ENCODE measurements at regions not wholly inside any gene's neighbourhood (a gene's known extent, or its start where the extent isn't known, plus 50 kb on each side); places are given as distances from the start of the nearest gene placed in this dataset.

DNA sequence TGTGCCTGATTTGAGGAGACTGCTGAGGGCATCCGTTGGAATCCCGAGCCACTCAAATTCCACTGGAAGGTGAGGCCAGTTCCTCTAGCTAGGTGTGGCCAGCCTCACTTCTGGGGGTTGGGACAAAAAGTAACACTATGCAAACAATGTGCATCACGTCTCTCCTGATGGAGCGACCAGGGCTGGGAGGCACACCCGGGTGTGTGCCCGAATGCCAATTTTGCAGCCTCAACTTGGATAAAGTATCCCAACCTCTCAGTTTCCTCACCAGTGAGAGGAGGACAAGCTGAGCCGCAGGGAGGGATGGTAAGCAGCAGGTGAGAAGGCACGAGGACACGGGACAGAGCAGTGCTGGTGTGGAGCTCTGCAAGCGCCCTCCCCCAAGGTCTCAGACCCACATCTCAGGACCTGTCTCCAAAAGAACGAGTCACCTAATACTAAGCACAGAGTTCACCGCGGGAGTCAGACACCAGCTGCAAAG, 218.3 kb downstream of the HAUS1 start:
- DNase-seq (ENCODE audit: low read depth): no peak

- DNase-seq (ENCODE audit: low read depth): no peak
Observed at GRCh38 chr18:46322941-46323340, 218.8 kb downstream of the HAUS1 start.

GRCh38 chr18:46324087-46324955, 220.1 kb downstream of the HAUS1 start:
- DNase-seq (ENCODE audit: low read depth): no peak

DNA sequence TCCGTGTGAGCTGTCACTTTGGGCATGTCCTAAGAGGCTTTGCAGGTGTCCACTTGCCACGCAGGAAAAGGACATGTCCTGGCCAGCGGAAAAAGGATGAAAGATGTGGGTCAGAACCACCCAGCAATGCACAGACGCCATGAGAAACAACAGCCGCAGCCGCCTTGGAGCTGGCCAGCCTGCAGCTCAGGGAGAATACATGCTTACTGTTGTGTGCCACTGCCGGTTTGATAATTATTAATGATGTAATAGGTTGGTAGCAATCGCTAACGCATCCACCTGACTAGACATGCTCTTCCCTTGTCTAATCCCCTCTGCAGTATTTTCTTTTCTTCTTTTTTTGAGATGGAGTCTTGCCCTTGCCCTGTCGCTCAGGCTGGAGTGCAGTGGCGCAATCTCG, 221.7 kb downstream of the HAUS1 start:
- no peak for DNase-seq (ENCODE audit: low read depth)

- no peak for DNase-seq (ENCODE audit: low read depth)
Observed at GRCh38 chr18:46329736-46330246, 225.6 kb downstream of the HAUS1 start.

DNA sequence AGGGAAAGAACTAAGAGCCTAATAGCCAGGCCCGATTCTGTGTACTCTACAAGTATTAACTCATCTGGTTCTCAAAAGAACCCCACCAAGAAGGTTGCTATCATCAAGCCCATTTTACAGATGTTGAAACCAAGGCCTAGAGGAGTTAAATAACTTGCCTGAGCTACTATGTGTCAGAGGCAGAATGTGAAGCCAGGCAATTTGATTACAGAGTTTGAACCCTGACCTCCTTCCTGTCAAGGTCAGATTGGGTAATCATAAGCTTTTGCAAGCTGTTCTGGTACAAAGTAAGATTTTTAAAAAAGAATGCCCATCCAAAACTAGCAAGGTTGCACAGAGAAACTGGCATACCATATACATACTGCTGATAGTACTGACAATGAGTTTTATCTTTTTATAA, 227.1 kb downstream of the HAUS1 start:
- DNase-seq (ENCODE audit: low read depth): no peak

- DNase-seq (ENCODE audit: low read depth): no peak
Observed at GRCh38 chr18:46332286-46332801, 228.2 kb downstream of the HAUS1 start.

DNA sequence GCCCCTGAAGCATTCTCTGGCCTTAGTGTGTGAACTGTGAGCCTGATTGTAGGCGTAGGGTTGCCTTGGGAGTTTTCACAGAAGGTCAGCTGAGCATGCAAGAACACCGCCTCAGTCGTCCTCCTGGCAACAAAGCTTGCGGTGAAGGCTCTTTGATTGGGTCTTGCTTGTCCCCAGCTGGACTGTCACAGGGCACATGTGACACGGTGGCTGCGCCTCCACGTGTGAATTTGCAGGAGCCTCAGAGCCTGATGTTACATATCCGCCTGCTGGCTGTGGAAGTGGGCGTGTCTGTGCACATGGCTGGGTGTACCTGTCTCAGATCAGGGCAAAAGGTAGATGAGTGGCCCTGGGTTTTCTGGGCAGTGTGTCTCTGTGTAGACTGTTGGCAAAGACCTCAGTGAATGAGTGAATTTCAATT, 228.7 kb downstream of the HAUS1 start:
- no peak for DNase-seq (ENCODE audit: low read depth)

- DNase-seq (ENCODE audit: low read depth): no peak
Observed at GRCh38 chr18:46333431-46334135, 229.4 kb downstream of the HAUS1 start.

GRCh38 chr18:46334868-46335281, 230.7 kb downstream of the HAUS1 start:
- no peak for DNase-seq (ENCODE audit: low read depth)

DNA sequence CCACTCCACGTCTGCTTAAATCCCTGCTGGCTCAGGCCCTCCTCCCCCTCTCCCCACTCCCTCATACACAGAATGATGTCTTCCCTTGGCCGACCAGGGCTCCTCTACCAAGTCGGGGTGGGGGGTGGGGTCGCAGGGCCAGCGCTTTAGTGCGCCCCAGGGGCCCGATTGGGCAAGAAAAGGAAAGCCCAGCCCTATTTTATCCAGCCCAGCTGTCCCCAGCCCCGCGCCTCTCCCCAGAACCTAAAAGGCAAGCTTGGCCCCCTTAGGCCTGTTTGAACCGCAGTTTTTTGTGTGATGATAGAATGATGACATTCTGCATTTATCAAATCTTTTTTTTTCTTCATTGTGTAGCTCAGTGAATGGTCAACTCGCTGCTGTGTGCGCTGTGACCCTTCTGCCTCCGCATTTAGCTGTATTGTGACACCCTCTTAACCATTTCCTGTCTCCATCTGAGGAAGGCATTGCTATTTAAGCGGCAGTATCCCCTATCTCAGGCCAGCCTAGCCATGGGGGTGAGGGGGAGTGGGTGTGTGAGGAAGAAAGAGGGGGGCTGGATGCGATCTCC, 231.4 kb downstream of the HAUS1 start:
- DNase-seq (ENCODE audit: low read depth): no peak

GRCh38 chr18:46336278-46337111, 232.3 kb downstream of the HAUS1 start:
- DNase-seq (ENCODE audit: low read depth): no peak

DNA sequence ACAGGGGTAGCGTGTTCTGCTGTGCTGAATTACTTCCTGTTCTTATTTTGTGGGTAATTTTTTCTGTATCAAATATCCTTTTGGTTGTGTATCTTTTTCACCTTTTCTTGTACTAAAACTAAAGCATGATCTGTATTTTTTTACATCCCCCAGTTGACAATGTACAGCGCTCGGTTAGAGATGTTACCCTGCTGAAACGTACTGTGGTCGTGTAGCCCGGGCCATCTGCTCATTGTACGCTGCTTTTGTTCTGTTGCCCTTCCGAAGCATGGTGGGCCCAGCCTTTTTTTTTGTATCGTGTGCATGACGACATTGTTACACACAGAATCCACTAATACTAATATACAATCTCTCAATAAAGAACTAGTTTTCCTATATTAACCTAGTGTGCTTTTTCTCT, 233.1 kb downstream of the HAUS1 start:
- DNase-seq (ENCODE audit: low read depth): no peak

DNA sequence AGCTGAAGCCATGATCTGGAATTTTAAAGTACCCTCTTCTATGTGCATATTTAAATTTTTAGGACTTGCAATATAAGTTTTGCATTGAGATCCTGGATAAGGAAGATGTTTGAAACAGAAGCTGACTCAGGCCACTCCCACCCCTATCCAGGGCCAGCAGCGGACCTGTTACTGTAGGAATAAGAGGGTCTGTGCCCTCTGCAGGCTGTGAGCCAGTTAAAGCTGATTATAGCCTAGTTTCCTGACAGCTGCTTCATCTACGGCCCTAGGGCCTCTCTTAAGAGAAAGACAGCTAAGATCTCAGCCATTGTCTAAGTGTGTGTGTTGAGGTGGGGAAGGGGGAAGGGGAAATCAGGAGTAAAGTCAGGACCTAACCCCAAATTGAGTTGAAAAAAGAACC, 234.0 kb downstream of the HAUS1 start:
- DNase-seq (ENCODE audit: low read depth): no peak

DNA sequence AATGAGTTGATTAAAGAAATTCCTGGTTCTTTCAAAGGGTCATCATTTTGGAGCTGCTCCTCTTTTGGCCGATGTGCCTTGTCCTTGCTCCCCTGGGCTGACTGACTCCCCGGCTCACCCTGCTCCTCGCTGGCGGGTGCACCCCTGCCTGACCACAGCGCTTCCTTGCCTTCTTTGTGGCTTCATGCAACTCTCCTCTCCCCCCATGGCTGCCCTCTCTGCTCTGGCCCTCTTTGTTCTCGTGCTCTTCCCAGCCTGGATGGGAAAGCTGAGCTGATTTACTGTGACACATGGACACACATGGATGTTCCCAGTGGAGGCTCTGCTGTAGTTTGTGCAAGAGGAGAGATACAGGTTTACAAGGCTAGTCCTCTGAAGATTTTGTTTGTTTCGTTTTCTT, 234.6 kb downstream of the HAUS1 start:
- no peak for DNase-seq (ENCODE audit: low read depth)

GRCh38 chr18:46340716-46341115, 236.5 kb downstream of the HAUS1 start:
- DNase-seq (ENCODE audit: low read depth): no peak

DNA sequence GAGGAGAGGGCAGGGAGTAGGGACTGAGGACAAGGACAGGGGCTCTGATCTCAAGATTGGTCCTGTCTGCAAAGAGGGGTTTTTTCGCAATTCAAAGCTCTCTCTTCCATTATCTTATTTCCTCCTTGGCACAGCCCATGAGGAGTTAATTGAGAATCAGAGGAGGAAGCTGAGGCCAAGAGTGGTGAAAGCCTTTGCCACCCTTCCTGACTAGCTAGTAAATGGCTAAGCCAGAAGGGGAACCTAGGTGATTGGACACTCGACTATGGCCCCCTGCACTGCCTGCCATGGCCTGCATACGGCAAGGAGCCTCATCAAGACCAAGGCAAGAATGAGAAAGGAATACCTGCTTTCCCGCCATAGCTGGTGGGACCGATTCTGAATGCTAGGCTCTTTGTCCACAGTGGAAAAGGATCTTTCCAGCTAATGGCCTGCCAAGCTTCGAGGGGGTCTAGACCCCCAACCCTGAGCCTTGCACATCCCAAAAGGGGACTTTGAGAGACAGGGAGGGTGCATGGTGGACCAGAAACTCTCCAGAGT, 237.9 kb downstream of the HAUS1 start:
- no peak for DNase-seq (ENCODE audit: low read depth)

GRCh38 chr18:46343456-46343855, 239.3 kb downstream of the HAUS1 start:
- no peak for DNase-seq (ENCODE audit: low read depth)

DNA sequence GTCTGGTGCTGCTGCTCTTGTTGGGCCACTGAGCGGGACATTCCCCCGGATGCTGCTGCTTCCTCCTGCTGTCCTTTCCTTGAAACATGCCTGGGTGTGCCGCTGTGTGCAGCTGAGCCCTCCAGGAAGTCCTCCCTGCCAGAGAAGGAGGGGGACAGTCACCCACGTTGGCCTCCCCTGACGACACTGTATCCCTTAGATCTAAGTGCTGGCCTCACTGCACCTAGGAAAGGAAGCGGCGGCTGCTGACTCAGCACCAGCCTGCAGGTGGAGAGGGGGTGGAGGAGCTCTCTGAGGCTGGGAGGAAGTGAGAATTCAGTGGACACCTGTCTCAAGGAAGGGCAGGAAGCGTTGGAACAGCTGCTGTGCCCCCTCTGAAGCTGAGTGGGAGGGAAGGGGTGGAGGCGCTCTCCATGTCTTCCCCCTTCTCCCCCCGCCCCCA, 239.8 kb downstream of the HAUS1 start:
- DNase-seq (ENCODE audit: low read depth): no peak

DNA sequence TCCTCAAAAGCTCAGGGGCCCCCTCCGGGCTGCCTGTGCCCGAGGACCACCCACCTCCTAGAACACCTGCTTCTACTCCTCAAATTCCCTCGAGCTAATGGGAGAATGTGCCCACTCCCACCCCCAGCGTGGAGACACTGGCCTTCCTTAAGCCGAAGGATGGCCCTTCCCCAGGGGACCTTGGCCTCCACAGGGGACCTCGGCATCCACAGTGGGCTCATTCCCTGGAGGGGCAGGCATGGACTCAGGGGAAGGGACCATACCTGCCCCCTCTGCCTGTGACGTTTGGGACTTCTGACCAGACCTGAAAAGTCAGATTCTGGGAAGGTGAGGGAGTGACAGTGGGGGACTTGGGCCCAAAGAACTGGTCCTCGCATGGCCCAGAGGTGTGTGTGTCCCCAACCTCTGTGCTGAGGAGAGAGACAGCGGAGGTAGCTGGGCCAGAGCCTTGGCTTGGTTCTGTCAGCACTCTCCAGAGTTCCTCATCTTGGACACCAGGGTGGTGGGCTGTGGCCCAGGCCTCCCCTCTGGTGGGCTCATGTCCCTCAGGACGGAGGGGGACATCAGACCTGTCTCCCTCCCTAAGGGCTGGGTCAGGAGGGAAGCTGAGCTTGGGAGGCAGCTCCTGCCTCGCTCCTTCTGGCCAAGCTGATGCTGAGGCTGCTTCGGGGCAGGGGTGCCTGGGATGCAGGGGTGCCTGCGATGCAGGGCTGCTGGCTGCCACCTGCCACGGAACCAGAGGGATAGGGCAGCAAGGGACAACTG, 240.4 kb downstream of the HAUS1 start:
- no peak for DNase-seq (ENCODE audit: low read depth)

DNA sequence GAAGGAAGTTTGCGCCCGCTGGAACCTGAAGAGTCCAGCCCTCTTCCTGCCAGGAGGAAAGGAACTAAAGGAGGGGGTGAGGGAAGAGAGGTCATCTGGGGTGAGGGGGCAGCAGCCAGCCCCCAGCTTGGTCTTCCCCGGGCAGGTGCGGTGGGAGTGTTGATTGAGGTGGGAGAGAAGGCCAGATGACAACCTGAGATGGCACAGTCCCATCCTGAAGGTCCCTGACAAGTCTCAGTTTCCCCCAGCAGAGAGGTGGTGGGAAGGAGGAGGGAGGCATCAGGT, 240.9 kb downstream of the HAUS1 start:
- no peak for DNase-seq (ENCODE audit: low read depth)
